ENCODE measurements at regions not wholly inside any gene's neighbourhood (a gene's known extent, or its start where the extent isn't known, plus 50 kb on each side); places are given as distances from the start of the nearest gene placed in this dataset.

DNA sequence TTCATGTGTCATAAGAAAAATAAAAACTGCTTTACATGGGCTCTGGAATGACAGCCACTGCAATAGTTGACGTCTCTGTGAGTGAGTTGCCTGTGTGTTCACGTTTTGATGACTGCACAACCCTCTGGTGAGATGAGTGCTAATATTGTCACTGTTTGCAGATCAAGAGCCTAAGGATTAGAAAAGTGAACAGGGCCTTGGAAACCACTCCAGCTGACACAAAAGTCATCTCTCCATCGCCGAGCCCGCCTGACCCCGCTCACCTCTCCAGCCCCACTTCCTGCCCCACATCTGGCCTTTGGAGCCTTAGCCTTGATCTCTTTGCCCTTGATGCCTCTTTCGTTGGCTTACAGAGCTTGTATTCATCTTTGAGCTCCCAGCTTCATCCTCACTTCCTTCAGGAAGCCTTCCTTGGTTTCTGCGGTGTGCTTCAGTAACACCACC is 351.7 kb downstream of the TCERG1L start:
- Histone ChIP-seq H3K4ac (ENCODE audit: low read depth in 1 of 2, low read length in 2 of 2) (no peak overlapping the region), H2BK120ac (ENCODE audit: low read depth, low read length) (no peak overlapping the region), H3K27ac (ENCODE audit: low read length, poor library complexity, severe bottlenecking) (no peak overlapping the region), H4K91ac (ENCODE audit: low read length) (no peak overlapping the region), H3K4me3 (ENCODE audit: insufficient read depth in 1 of 2, low read depth in 1 of 2, low read length in 2 of 2) (no peak overlapping the region), H3K4me1 (ENCODE audit: control insufficient read depth, insufficient read depth, low read depth, low read length) (no peaks in the 10 kb centered on the region), H2AK5ac (ENCODE audit: low read length, severe bottlenecking) (no peak overlapping the region), H3K14ac (ENCODE audit: low read length in 2 of 2) (no peak overlapping the region), H3K23ac (ENCODE audit: low read length in 2 of 2) (no peak overlapping the region), H4K8ac (ENCODE audit: low read length) (no peak overlapping the region), H3K4me2 (ENCODE audit: low read length, poor library complexity, severe bottlenecking) (no peak overlapping the region), H2AFZ (ENCODE audit: low read depth, low read length) (no peak overlapping the region), H2BK5ac (ENCODE audit: low read depth, low read length, poor library complexity, severe bottlenecking) (no peak overlapping the region), H3K27me3 (ENCODE audit: control insufficient read depth in 1 of 2, insufficient read depth in 1 of 2, low read length in 2 of 2) (no peaks in the 10 kb centered on the region), H3K36me3 (ENCODE audit: control insufficient read depth in 1 of 2, insufficient read depth in 2 of 2, low read depth in 1 of 2, low read length in 2 of 2) (no peaks in the 10 kb centered on the region), H2BK15ac (ENCODE audit: low read depth, poor library complexity, severe bottlenecking) (no peak overlapping the region), H3K79me1 (replicated peaks; ENCODE audit: low read length, poor library complexity, severe bottlenecking) (no peaks in the 10 kb centered on the region), H3K9me3 (ENCODE audit: control insufficient read depth, low read length) (no peaks in the 10 kb centered on the region), H3K18ac (ENCODE audit: low read depth in 1 of 2, low read length in 2 of 2) (no peak overlapping the region), H3K9ac (ENCODE audit: low read length) (no peak overlapping the region), H2BK12ac (ENCODE audit: low read length in 2 of 2) (no peak overlapping the region)
- 79% methylated on average over 8 of the region's 8 CpGs for WGBS
- DNase-seq: no peak

- no peaks in the 10 kb centered on the region for H3K9me3 ChIP-seq (ENCODE audit: control insufficient read depth, low read length)
- no peak overlapping the region for H2BK12ac ChIP-seq (ENCODE audit: low read length in 2 of 2)
- no peak overlapping the region for H2AFZ ChIP-seq (ENCODE audit: low read depth, low read length)
- no peak overlapping the region for H3K9ac ChIP-seq (ENCODE audit: low read length)
- H3K36me3 ChIP-seq (ENCODE audit: control insufficient read depth in 1 of 2, insufficient read depth in 2 of 2, low read depth in 1 of 2, low read length in 2 of 2): no peaks in the 10 kb centered on the region
- no peak for DNase-seq
- no peak overlapping the region for H3K4ac ChIP-seq (ENCODE audit: low read depth in 1 of 2, low read length in 2 of 2)
- no peak overlapping the region for H3K14ac ChIP-seq (ENCODE audit: low read length in 2 of 2)
- no peak overlapping the region for H3K23ac ChIP-seq (ENCODE audit: low read length in 2 of 2)
- no peaks in the 10 kb centered on the region for H3K79me1 ChIP-seq (replicated peaks; ENCODE audit: low read length, poor library complexity, severe bottlenecking)
- no peak overlapping the region for H2AK5ac ChIP-seq (ENCODE audit: low read length, severe bottlenecking)
- WGBS: 67% methylated on average over 8 of the region's 8 CpGs
- H3K27ac ChIP-seq (ENCODE audit: low read length, poor library complexity, severe bottlenecking): no peak overlapping the region
- no peak overlapping the region for H2BK120ac ChIP-seq (ENCODE audit: low read depth, low read length)
- H4K91ac ChIP-seq (ENCODE audit: low read length): no peak overlapping the region
- H3K4me2 ChIP-seq (ENCODE audit: low read length, poor library complexity, severe bottlenecking): no peak overlapping the region
- H3K4me1 ChIP-seq (ENCODE audit: control insufficient read depth, insufficient read depth, low read depth, low read length): no peaks in the 10 kb centered on the region
- no peaks in the 10 kb centered on the region for H3K27me3 ChIP-seq (ENCODE audit: control insufficient read depth in 1 of 2, insufficient read depth in 1 of 2, low read length in 2 of 2)
- no peak overlapping the region for H2BK5ac ChIP-seq (ENCODE audit: low read depth, low read length, poor library complexity, severe bottlenecking)
- no peak overlapping the region for H3K4me3 ChIP-seq (ENCODE audit: insufficient read depth in 1 of 2, low read depth in 1 of 2, low read length in 2 of 2)
- H4K8ac ChIP-seq (ENCODE audit: low read length): no peak overlapping the region
- H2BK15ac ChIP-seq (ENCODE audit: low read depth, poor library complexity, severe bottlenecking): no peak overlapping the region
- H3K18ac ChIP-seq (ENCODE audit: low read depth in 1 of 2, low read length in 2 of 2): no peak overlapping the region
Observed at GRCh38 chr10:130960531-130960930, 351.0 kb downstream of the TCERG1L start.

- no peak for DNase-seq
- no peak overlapping the region for H3K9ac ChIP-seq (ENCODE audit: low read length)
- H3K36me3 ChIP-seq (ENCODE audit: control insufficient read depth in 1 of 2, insufficient read depth in 2 of 2, low read depth in 1 of 2, low read length in 2 of 2): no peaks in the 10 kb centered on the region
- no peaks in the 10 kb centered on the region for H3K9me3 ChIP-seq (ENCODE audit: control insufficient read depth, low read length)
- no peak overlapping the region for H2BK120ac ChIP-seq (ENCODE audit: low read depth, low read length)
- no peak overlapping the region for H2BK15ac ChIP-seq (ENCODE audit: low read depth, poor library complexity, severe bottlenecking)
- WGBS: 60% methylated on average over 5 of the region's 5 CpGs
- H3K23ac ChIP-seq (ENCODE audit: low read length in 2 of 2): no peak overlapping the region
- no peak overlapping the region for H2AK5ac ChIP-seq (ENCODE audit: low read length, severe bottlenecking)
- H3K4me3 ChIP-seq (ENCODE audit: insufficient read depth in 1 of 2, low read depth in 1 of 2, low read length in 2 of 2): no peak overlapping the region
- no peak overlapping the region for H3K4me2 ChIP-seq (ENCODE audit: low read length, poor library complexity, severe bottlenecking)
- no peaks in the 10 kb centered on the region for H3K27me3 ChIP-seq (ENCODE audit: control insufficient read depth in 1 of 2, insufficient read depth in 1 of 2, low read length in 2 of 2)
- H3K18ac ChIP-seq (ENCODE audit: low read depth in 1 of 2, low read length in 2 of 2): no peak overlapping the region
- H2BK12ac ChIP-seq (ENCODE audit: low read length in 2 of 2): no peak overlapping the region
- no peak overlapping the region for H2AFZ ChIP-seq (ENCODE audit: low read depth, low read length)
- H4K8ac ChIP-seq (ENCODE audit: low read length): no peak overlapping the region
- no peaks in the 10 kb centered on the region for H3K4me1 ChIP-seq (ENCODE audit: control insufficient read depth, insufficient read depth, low read depth, low read length)
- no peaks in the 10 kb centered on the region for H3K79me1 ChIP-seq (replicated peaks; ENCODE audit: low read length, poor library complexity, severe bottlenecking)
- no peak overlapping the region for H4K91ac ChIP-seq (ENCODE audit: low read length)
- no peak overlapping the region for H2BK5ac ChIP-seq (ENCODE audit: low read depth, low read length, poor library complexity, severe bottlenecking)
- no peak overlapping the region for H3K14ac ChIP-seq (ENCODE audit: low read length in 2 of 2)
- H3K4ac ChIP-seq (ENCODE audit: low read depth in 1 of 2, low read length in 2 of 2): no peak overlapping the region
- no peak overlapping the region for H3K27ac ChIP-seq (ENCODE audit: low read length, poor library complexity, severe bottlenecking)
Observed at GRCh38 chr10:130961506-130962239, 349.8 kb downstream of the TCERG1L start.

DNA sequence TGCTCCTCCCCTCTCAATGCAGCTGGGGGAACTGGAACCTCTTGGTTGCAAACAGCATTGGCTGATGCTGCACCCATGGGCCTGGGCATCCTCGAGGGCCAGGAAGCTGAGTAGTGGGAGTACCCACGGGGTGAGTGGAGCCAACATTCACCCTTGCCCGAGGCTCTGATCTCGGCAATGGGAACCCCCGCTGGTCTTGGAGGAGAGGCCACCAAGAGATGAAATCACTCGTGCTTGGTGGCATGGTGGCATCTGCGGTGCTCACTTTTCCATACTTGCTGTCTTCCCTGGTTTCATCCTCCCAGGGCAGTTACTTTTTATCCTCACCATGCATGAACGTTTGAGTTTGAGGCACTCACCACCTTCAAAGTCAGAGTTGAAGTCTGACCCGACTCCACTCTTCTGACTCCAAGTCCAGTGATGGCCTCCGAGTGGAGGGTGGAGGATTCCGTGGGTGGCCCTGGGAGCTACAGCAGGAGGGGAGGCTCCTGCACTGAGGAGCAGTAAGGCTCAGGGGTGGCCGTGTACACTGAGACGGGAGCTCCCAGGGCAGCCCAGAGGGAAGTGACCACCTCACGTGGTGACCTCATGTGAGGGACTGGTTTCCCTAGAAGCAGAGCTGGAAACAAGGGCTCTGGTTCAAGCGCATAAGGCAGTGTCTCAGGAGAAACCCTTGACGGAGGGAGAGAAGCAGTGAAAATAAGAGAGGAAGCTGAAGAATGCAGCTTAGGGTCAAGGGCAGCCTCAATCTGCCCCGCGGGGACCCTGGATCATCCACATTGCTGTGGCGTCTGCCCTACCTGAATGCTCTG is 349.1 kb downstream of the TCERG1L start:
- 77% methylated on average over 19 of the region's 19 CpGs for WGBS
- H3K4me2 ChIP-seq (ENCODE audit: low read length, poor library complexity, severe bottlenecking): no peak overlapping the region

More for the DNA sequence above, 349.1 kb downstream of the TCERG1L start:
- Histone ChIP-seq H3K18ac (ENCODE audit: low read depth in 1 of 2, low read length in 2 of 2) (no peak overlapping the region), H2BK15ac (ENCODE audit: low read depth, poor library complexity, severe bottlenecking) (no peak overlapping the region), H3K9me3 (ENCODE audit: control insufficient read depth, low read length) (no peaks in the 10 kb centered on the region), H4K8ac (ENCODE audit: low read length) (no peak overlapping the region), H3K4me3 (ENCODE audit: insufficient read depth in 1 of 2, low read depth in 1 of 2, low read length in 2 of 2) (no peak overlapping the region), H3K14ac (ENCODE audit: low read length in 2 of 2) (no peak overlapping the region), H2BK12ac (ENCODE audit: low read length in 2 of 2) (no peak overlapping the region), H3K27me3 (ENCODE audit: control insufficient read depth in 1 of 2, insufficient read depth in 1 of 2, low read length in 2 of 2) (no peaks in the 10 kb centered on the region), H4K91ac (ENCODE audit: low read length) (no peak overlapping the region), H3K23ac (ENCODE audit: low read length in 2 of 2) (no peak overlapping the region), H3K27ac (ENCODE audit: low read length, poor library complexity, severe bottlenecking) (no peak overlapping the region), H2AK5ac (ENCODE audit: low read length, severe bottlenecking) (no peak overlapping the region), H3K36me3 (ENCODE audit: control insufficient read depth in 1 of 2, insufficient read depth in 2 of 2, low read depth in 1 of 2, low read length in 2 of 2) (no peaks in the 10 kb centered on the region), H3K79me1 (replicated peaks; ENCODE audit: low read length, poor library complexity, severe bottlenecking) (no peaks in the 10 kb centered on the region), H2AFZ (ENCODE audit: low read depth, low read length) (no peak overlapping the region), H3K4me1 (ENCODE audit: control insufficient read depth, insufficient read depth, low read depth, low read length) (no peaks in the 10 kb centered on the region), H2BK5ac (ENCODE audit: low read depth, low read length, poor library complexity, severe bottlenecking) (no peak overlapping the region), H3K4ac (ENCODE audit: low read depth in 1 of 2, low read length in 2 of 2) (no peak overlapping the region), H2BK120ac (ENCODE audit: low read depth, low read length) (no peak overlapping the region), H3K9ac (ENCODE audit: low read length) (no peak overlapping the region)
- no peak for DNase-seq
